Mesothelial cell of epicardium (in vitro differentiated cells): ENCODE measurements at regions not wholly inside any gene's neighbourhood (a gene's known extent, or its start where the extent isn't known, plus 50 kb on each side); places are given as distances from the start of the nearest gene placed in this dataset.
"Not testable (repeated sequence)": the region's sequence is repeated elsewhere in the genome, so short reads cannot be mapped to it uniquely, and the experiment has no call there.

Experiments
- DNase-seq, 2 experiments: peaks; one replicate each; pipeline ENCODE4 v3.0.0; 2021; ENCODE audit warnings: low spot score in 2 of 2; ENCODE audit not compliant: unreplicated experiment in 2 of 2
- H3K27ac Mint-ChIP-seq: 2 replicates; pipeline ENCODE4 v1.8.0; 2021; ENCODE audit warnings: mixed read lengths
- H3K27me3 Mint-ChIP-seq: 2 replicates; pipeline ENCODE4 v1.8.0; 2021; ENCODE audit warnings: low read depth, mixed read lengths
- H3K36me3 Mint-ChIP-seq: 2 replicates; pipeline ENCODE4 v1.8.0; 2021; ENCODE audit warnings: mixed read lengths
- H3K4me1 Mint-ChIP-seq: 2 replicates; pipeline ENCODE4 v1.8.0; 2021; ENCODE audit warnings: mixed read lengths
- H3K4me3 Mint-ChIP-seq: 2 replicates; pipeline ENCODE4 v1.8.0; 2021; ENCODE audit warnings: mild to moderate bottlenecking, moderate library complexity, mixed read lengths
- H3K9me3 Mint-ChIP-seq: 2 replicates; pipeline ENCODE4 v1.8.0; 2021; ENCODE audit warnings: mixed read lengths
- CTCF ChIP-seq: fragments of 200-600 bp; sonication (generic); IDR thresholded peaks from one replicate; pipeline ENCODE4 v1.5.0; 2021; ENCODE audit warnings: antibody characterized with exemption; ENCODE audit not compliant: unreplicated experiment

DNA sequence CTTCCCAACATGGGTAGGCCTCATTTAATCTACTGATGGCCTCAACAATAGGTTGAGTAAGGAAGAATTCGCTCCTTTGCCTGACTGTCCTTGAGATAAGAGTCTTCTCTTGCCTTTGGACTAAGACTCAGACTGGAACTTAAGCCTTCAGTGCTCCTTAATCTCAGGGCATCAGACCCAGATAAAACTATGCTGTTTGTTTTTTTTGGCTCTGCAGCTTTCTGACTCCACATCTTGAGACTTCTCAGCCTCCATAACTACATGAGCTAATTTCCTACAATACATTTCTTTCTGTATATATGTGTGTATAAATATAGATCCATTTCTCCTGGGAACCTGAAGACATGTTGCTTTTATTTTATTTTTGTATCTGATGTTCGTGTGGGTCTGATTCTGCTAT, 1470.7 kb upstream of the PRMT6 start:
- H3K9me3 Mint-ChIP-seq, result no peaks in the 10 kb centered on the region
- no peak for DNase-seq
- H3K4me1 Mint-ChIP-seq, result no peaks in the 10 kb centered on the region
- TF ChIP-seq CTCF, result no peak
- no peak overlapping the region for H3K27ac Mint-ChIP-seq
- H3K36me3 Mint-ChIP-seq, result no peaks in the 10 kb centered on the region
- no peaks in the 10 kb centered on the region for H3K27me3 Mint-ChIP-seq
- no peak overlapping the region for H3K4me3 Mint-ChIP-seq

DNA sequence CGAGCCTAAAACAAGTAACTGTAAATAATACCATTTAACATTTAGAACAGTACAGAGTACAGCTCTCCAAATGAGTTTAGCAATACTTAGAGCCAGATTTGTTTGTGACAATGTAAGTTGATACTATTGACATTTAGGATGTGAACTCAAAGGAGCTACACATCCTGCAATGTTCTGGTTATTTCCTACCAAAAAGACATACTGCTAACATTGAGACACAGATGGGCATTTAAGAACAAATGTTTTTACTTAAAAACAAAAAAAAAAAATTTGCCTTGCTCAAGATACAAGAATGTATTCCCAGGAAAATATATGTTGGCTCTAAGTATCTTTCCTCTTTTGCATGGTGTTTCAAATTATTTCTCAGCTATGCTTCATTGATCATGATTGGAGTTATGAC, 1464.8 kb upstream of the PRMT6 start:
- no peaks in the 10 kb centered on the region for H3K36me3 Mint-ChIP-seq
- no peak overlapping the region for H3K27ac Mint-ChIP-seq
- no peak for TF ChIP-seq CTCF
- no peaks in the 10 kb centered on the region for H3K27me3 Mint-ChIP-seq
- no peak overlapping the region for H3K4me3 Mint-ChIP-seq
- no peak for DNase-seq
- peaks cover 5% of the 10 kb centered on the region for H3K9me3 Mint-ChIP-seq
- no peaks in the 10 kb centered on the region for H3K4me1 Mint-ChIP-seq

- H3K27me3 Mint-ChIP-seq, result peaks cover 2% of the 10 kb centered on the region
- TF ChIP-seq CTCF, result no peak
- H3K4me1 Mint-ChIP-seq, result no peaks in the 10 kb centered on the region
- no peak for DNase-seq
- no peaks in the 10 kb centered on the region for H3K36me3 Mint-ChIP-seq
- no peaks in the 10 kb centered on the region for H3K9me3 Mint-ChIP-seq
- no peak overlapping the region for H3K4me3 Mint-ChIP-seq
- no peak overlapping the region for H3K27ac Mint-ChIP-seq
Measured at GRCh38 chr1:105608713-105609112, 1447.8 kb upstream of the PRMT6 start.

DNA sequence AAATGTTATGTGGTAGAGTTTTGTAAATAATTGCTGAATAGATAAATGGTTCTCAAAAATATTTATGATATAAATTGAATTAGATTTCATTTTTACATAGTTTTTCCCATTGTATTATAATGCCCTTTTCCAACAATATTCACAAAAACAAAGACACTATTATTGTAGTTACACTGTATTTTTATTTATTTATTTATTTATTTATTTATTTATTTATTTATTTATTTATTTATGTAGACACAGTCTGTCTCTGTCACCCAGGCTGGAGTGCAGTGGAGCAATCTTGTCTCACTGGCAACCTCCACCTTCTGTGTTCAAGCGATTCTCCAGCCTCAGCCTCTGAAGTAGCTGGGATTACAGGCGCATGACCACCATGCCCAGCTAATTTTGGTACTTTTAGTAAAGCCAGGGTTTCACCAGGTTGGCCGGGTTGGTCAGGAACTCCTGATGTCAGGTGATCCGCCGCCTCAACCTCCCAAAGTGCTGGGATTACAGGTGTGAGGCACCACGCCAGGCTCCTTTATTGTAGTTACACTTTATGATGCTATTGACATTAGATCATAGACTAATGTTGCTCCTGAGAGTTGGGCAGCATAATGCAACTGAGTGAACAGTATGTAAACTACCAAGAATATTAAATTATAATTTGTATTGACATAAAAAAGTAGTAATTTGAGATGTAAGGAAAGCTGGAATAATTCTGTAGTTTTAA, 1430.0 kb upstream of the PRMT6 start:
- no peaks in the 10 kb centered on the region for H3K4me1 Mint-ChIP-seq
- H3K36me3 Mint-ChIP-seq, result no peaks in the 10 kb centered on the region
- H3K4me3 Mint-ChIP-seq, result no peak overlapping the region
- no peak for DNase-seq
- H3K27me3 Mint-ChIP-seq, result no peaks in the 10 kb centered on the region
- no peaks in the 10 kb centered on the region for H3K9me3 Mint-ChIP-seq
- H3K27ac Mint-ChIP-seq, result no peak overlapping the region
- no peak for TF ChIP-seq CTCF

DNA sequence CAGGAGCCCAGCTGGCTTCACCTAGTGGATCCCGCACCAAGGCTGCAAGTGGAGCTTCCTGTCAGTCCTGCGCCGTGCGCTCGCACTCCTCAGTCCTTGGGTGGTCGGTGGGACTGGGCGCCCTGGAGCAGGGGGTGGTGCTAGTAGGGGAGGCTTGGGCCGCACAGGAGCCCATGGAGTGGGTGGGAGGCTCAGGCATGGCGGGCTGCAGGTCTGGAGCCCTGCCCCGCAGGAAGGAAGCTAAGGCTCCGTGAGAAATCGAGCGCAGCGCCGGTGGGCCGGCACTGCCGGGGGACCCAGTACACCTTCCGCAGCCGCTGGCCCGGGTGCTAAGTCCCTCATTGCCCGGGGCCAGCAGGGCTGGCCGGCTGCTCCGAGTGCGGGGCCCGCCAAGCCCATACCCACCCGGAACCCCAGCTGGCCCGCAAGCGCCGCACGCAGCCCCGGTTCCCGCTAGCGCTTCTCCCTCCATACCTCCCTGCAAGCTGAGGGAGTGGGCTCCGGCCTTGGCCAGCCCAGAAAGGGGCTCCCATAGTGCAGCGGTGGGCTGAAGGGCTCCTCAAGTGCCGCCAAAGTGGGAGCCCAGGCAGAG, 1425.2 kb upstream of the PRMT6 start:
- H3K9me3 Mint-ChIP-seq, H3K27me3 Mint-ChIP-seq, DNase-seq, H3K36me3 Mint-ChIP-seq, H3K4me1 Mint-ChIP-seq, H3K4me3 Mint-ChIP-seq, H3K27ac Mint-ChIP-seq: not testable (repeated sequence)

DNA sequence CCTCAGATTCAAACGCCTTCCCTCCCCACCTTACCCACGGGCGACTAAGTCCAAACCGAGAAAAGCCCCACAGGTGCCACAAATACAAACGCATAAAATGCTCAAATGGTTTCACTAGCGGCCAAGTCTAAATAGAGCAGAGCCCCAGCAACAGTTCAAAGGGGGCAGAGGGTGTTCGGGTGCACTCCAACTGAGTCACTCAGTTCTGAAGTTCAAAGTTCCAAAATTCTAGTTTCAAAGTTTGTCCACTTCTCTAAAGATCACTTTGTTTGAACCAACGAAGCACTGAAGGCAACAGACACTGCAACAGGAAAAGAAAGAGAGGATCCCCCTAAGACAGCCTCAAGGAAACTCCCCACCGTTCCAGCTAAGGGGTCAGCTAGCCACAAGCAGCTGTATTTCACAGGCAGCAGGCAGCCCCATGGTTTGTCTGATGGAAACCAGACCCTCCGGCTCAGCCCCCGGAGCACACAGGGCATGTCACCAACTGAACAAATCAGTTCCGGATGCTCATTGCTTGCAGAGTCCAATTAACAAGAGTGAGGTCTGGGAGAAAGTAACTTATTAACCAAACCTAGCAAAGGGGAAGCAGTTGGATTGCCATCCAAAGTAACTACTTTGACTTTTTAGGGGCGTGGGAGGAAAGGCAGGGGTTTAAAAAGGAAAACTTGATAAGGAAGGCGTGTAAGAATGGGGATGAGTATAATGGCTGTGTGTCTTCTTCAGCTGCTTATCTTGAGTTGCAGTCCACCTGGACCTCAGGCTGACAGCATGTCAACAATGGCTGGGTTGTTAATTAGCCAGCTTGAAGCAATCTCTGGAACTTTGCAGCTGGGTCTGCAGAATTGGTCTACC, 1423.9 kb upstream of the PRMT6 start:
- H3K27ac Mint-ChIP-seq, result no peak overlapping the region
- H3K4me3 Mint-ChIP-seq, result no peak overlapping the region
- no peak for TF ChIP-seq CTCF
- no peaks in the 10 kb centered on the region for H3K27me3 Mint-ChIP-seq
- no peak for DNase-seq
- H3K9me3 Mint-ChIP-seq, result no peaks in the 10 kb centered on the region
- H3K36me3 Mint-ChIP-seq, result no peaks in the 10 kb centered on the region
- peaks cover 4% of the 10 kb centered on the region for H3K4me1 Mint-ChIP-seq
